Panc1 (cell line): ENCODE measurements at regions not wholly inside any gene's neighbourhood (a gene's known extent, or its start where the extent isn't known, plus 50 kb on each side); places are given as distances from the start of the nearest gene placed in this dataset.

Experiments
- CTCF ChIP-seq: fragments of 450-650 bp; IDR thresholded peaks from 2 replicates; pipeline ENCODE4 v1.5.1; 2017; ENCODE audit warnings: mild to moderate bottlenecking
- POLR2AphosphoS5 ChIP-seq: IDR thresholded peaks from 2 replicates; pipeline ENCODE4 v1.6.1; 2012; ENCODE audit warnings: mild to moderate bottlenecking, low read depth, low read length, moderate library complexity
- TCF7L2 ChIP-seq: IDR thresholded peaks from 2 replicates; pipeline ENCODE4 v1.6.1; 2011; ENCODE audit warnings: mild to moderate bottlenecking, low read depth, low read length, inconsistent platforms

DNA sequence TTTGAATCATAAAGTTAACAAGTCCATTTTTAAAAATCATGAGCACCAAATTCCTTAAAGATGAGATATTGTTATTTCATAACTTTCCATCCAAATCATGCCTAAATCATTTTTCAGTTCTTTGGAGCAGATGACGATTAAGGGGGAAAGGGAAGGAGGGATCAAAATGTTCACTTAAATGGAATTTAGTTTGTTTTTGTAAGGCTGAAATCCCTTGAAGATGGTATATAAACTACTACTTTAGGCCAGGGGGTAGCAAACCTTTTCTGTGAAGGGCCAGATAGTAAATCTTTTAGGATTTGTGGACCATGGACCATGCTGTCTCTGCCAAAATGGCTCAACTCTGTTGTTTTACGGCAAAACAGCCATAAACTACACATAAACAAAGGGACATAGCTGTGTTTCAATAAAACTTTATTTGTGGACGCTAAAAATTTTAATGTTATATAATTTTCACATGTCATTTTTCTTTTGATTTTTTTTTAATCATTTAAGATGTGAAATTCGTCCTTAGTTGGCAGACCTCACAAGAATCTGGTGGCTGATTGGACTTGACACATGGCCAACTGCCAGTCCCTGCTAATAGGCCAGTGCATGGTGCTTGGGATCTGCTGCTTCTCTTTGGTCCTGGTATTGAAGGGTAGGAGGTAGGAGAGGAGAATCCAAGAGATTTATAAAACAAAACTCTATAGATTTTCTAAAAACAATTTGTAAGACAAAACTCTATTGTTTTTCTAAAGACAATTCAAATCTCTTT, 52.0 kb upstream of the RTN4 start:
- no peak for TF ChIP-seq TCF7L2
- TF ChIP-seq CTCF: no peak
- no peak for TF ChIP-seq POLR2AphosphoS5
